Right lobe of liver (tissue), 6 donors: ENCODE measurements at regions not wholly inside any gene's neighbourhood (a gene's known extent, or its start where the extent isn't known, plus 50 kb on each side); places are given as distances from the start of the nearest gene placed in this dataset.

Source experiments
- ATAC-seq, 4 donors: fragments of 200-7000 bp; cut with Tn5 transposase; one replicate each; pipeline ENCODE4 v1.9.1; 2020; ENCODE audit warnings: mild to moderate bottlenecking in 4 of 4, moderate library complexity in 4 of 4
- DNase-seq, 3 donors: peaks; one replicate each; pipeline ENCODE4 v3.0.0-alpha.2; 2020
- H3K27ac ChIP-seq, 3 donors: fragments of 200-600 bp; one replicate each; pipeline ENCODE4 v1.8.0; 2022
- H3K27me3 ChIP-seq, 2 donors: fragments of 200-600 bp; one replicate each; pipeline ENCODE4 v1.8.0; 2022
- H3K36me3 ChIP-seq, 4 donors: fragments of 200-600 bp; sonication (generic) in 1 of 4; one replicate each; pipeline versions ENCODE4 v1.5.1 to v1.8.0; 2017 to 2022; ENCODE audit warnings: control low read depth in 1 of 4
- H3K4me1 ChIP-seq, 4 donors: fragments of 200-600 bp; sonication (generic) in 1 of 4; one replicate each; pipeline versions ENCODE4 v1.5.1 to v1.8.0; 2017 to 2022; ENCODE audit warnings: control low read depth in 1 of 4
- H3K4me3 ChIP-seq, 3 donors: fragments of 200-600 bp; one replicate each; pipeline ENCODE4 v1.8.0; 2022
- H3K9me3 ChIP-seq, 4 donors: fragments of 200-600 bp; sonication (generic) in 1 of 4; one replicate each; pipeline versions ENCODE4 v1.5.1 to v1.8.0; 2017 to 2022; ENCODE audit warnings: control low read depth in 1 of 4
- POLR2A ChIP-seq: fragments of 450-650 bp; IDR thresholded peaks from one replicate; pipeline ENCODE4 v1.6.1; 2017; ENCODE audit warnings: antibody characterized with exemption, mild to moderate bottlenecking
- WGBS: methylation state at CpG from one replicate; pipeline ENCODE4 v1.1.6; 2018; ENCODE audit warnings: low coverage, low lambda C conversion rate; ENCODE audit not compliant: insufficient coverage; ENCODE audit errors: missing lambda C conversion rate; 5-methylcytosine and 5-hydroxymethylcytosine counted together
- intact Hi-C, 2 donors: fragments of 100-400 bp; cut with DNase I; formaldehyde crosslinking; loops; one replicate each; pipeline versions ENCODE4 v1.11.2 to v1.14.1; 2022
- TF ChIP-seq, protein P1 (sequence below), 4 donors: fragments of 200-600 bp in 3 of 4; fragments of 450-650 bp in 1 of 4; IDR thresholded peaks; one replicate each; pipeline versions ENCODE4 v1.5.1 to v1.8.0; 2016 to 2022; ENCODE audit warnings: antibody characterized with exemption in 4 of 4, mild to moderate bottlenecking in 2 of 4
- donor health status: DM: no; HTN: yes; CAD: no.
- donor health status: DM: no; HTN: no; CAD: no.
- donor health status: DM: no; HTN: no; CAD: no.
- donor health status: DM: no; HTN: yes; CAD: no.
- donor health status: DM: no; HTN: yes; CAD: no.

DNA sequence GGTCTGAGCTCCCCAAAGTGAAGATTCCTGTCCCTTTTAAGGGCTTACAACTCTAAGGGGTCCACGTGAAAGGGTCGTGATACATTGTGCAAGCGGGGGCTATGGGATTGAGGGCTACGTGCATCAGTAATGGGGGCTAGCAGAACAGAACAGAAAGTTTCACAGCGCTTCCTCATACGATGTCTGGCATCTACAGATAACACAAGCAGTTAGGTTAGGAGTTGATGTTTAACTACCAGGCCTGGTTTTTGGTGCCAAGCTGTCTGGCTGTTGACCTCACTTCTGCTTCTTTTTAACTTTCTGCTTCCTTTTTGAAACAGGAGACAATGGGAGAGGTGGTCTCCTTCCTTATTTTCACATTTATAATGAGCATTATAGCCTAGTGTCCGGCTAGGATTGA, 368.6 kb upstream of the CXorf51A start:
- Histone ChIP-seq H3K27me3 (no peaks in the 10 kb centered on the region), H3K4me3 (no peak overlapping the region), H3K4me1 (no peaks in the 10 kb centered on the region), H3K36me3 (no peaks in the 10 kb centered on the region), H3K9me3 (no peaks in the 10 kb centered on the region), H3K27ac (no peak overlapping the region)
- ATAC-seq (peak; percentile 49 to 84 (median 62)), DNase-seq (peak in 1 of 3 donors; percentile 43)
- TF ChIP-seq POLR2A: no peak
- TF ChIP-seq, protein P1, sequence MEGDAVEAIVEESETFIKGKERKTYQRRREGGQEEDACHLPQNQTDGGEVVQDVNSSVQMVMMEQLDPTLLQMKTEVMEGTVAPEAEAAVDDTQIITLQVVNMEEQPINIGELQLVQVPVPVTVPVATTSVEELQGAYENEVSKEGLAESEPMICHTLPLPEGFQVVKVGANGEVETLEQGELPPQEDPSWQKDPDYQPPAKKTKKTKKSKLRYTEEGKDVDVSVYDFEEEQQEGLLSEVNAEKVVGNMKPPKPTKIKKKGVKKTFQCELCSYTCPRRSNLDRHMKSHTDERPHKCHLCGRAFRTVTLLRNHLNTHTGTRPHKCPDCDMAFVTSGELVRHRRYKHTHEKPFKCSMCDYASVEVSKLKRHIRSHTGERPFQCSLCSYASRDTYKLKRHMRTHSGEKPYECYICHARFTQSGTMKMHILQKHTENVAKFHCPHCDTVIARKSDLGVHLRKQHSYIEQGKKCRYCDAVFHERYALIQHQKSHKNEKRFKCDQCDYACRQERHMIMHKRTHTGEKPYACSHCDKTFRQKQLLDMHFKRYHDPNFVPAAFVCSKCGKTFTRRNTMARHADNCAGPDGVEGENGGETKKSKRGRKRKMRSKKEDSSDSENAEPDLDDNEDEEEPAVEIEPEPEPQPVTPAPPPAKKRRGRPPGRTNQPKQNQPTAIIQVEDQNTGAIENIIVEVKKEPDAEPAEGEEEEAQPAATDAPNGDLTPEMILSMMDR (IDR thresholded peaks at IDR 0.05): no peak
- WGBS: 21% methylated on average over 6 of the region's 7 CpGs
- intact Hi-C loops: no loop called here

DNA sequence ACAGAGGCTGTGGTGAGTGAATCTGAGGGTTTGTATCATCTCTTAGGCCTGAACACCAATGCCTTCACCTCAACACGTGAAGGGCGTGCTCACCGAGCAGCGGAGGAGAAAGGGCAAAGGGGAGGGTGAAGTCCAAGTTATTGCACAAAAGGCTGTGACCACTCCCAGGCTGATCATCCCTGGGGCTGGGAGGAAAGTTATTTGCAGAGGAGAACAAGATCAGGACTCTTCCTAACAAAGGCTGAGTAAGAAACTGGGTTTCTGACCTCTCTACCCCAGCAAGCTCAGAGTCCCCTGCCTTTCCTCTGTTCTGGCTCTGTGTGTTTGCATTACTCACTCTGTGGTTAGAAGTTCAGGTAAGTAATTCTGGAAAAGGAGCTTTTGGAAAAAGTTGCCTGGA, 366.3 kb upstream of the CXorf51A start:
- WGBS: 13% methylated on average over 4 of the region's 4 CpGs
- H3K4me3 ChIP-seq: no peak overlapping the region
- TF ChIP-seq, protein P1 (IDR thresholded peaks at IDR 0.05): no peak
- no peak for TF ChIP-seq POLR2A
- ATAC-seq (peak; percentile 73 to 88 (median 76)), DNase-seq (peak in 2 of 3 donors; percentile 25 to 50)
- H3K9me3 ChIP-seq: no peaks in the 10 kb centered on the region
- H3K27ac ChIP-seq: no peak overlapping the region
- H3K36me3 ChIP-seq: no peaks in the 10 kb centered on the region
- no peaks in the 10 kb centered on the region for H3K27me3 ChIP-seq
- no peaks in the 10 kb centered on the region for H3K4me1 ChIP-seq
- intact Hi-C loops: no loop called here

DNA sequence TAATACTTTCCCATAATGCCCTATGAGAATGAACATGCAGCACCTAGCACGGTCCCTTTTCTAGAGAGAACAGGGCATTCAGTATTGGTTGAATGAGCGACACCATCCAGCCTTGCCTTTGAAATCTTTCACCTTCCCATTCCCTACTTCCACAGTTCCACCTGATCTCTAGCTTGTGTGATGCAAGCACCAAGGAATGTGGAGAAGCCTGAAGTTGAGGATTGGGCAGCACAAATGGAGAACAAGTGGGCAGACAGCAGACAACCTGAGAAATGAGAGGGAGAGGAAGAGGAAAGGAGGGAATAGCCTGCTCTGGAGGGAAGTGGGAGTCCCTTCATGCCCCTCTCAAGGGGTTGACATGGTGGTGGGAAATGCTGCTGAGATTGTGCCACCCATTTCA, 365.1 kb upstream of the CXorf51A start:
- H3K27me3 ChIP-seq: no peaks in the 10 kb centered on the region
- no peaks in the 10 kb centered on the region for H3K36me3 ChIP-seq
- no peak for TF ChIP-seq POLR2A
- TF ChIP-seq, protein P1 (IDR thresholded peaks at IDR 0.05): no peak
- no peak overlapping the region for H3K27ac ChIP-seq
- WGBS: 68% methylated on average over 2 of the region's 2 CpGs
- H3K4me1 ChIP-seq: no peaks in the 10 kb centered on the region
- ATAC-seq (no peak), DNase-seq (no peak)
- H3K4me3 ChIP-seq: no peak overlapping the region
- intact Hi-C loops: no loop called here
- H3K9me3 ChIP-seq: no peaks in the 10 kb centered on the region

DNA sequence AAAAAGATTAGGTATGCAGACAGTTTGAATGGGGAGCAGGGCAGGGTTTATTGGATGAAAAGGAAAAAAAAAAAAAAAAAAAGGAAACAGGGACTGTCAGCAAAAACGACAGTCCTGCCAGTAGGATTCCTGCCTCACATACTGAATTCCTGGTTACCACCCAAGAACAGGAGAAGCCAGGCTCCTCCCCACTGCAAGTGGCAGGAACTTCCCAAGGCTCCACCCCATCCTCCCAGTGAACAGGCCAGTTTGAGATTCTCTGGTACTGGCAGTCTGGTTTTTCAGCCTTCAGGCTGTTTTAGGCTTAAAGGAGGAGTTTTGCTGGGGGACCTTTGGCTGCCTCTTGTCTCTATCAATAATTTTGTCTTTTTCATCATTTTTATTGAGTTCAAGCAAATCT, 360.0 kb upstream of the CXorf51A start:
- ATAC-seq (peak in 1 of 4 donors; percentile 18), DNase-seq (no peak)
- Histone ChIP-seq H3K27me3 (no peaks in the 10 kb centered on the region), H3K36me3 (no peaks in the 10 kb centered on the region), H3K9me3 (no peaks in the 10 kb centered on the region), H3K4me1 (no peaks in the 10 kb centered on the region), H3K27ac (no peak overlapping the region), H3K4me3 (no peak overlapping the region)
- intact Hi-C loops: no loop called here
- 0% methylated on average over 1 of the region's 1 CpG for WGBS
- TF ChIP-seq POLR2A: no peak
- TF ChIP-seq, protein P1 (IDR thresholded peaks at IDR 0.05): no peak

DNA sequence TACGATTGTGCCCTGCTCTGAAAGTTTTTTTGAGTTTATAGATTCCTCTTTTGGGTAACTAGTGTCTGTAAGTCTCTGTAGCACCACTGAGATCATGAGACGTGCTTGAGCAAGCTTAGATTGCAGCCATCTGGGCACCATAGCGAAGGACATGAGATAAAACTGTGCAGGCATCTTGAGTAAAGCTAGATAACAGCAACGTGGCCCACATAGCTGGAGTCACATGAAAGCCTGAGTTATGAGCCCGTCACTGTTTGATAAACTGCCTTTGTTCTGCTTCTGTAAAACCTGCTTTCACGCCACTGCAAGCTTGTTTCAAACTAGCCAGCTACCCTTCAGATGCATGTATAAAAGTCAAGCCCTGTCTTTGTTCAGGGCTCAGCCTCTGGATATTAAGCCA, 359.1 kb upstream of the CXorf51A start:
- no peaks in the 10 kb centered on the region for H3K9me3 ChIP-seq
- ATAC-seq (no peak), DNase-seq (no peak)
- H3K4me1 ChIP-seq: no peaks in the 10 kb centered on the region
- H3K27me3 ChIP-seq: no peaks in the 10 kb centered on the region
- no peak for TF ChIP-seq POLR2A
- TF ChIP-seq, protein P1 (IDR thresholded peaks at IDR 0.05): no peak
- H3K4me3 ChIP-seq: no peak overlapping the region
- no peaks in the 10 kb centered on the region for H3K36me3 ChIP-seq
- no peak overlapping the region for H3K27ac ChIP-seq
- 58% methylated on average over 6 of the region's 6 CpGs for WGBS
- intact Hi-C loops: no loop called here
